OCI-LY3 (cell line): ENCODE measurements at regions not wholly inside any gene's neighbourhood (a gene's known extent, or its start where the extent isn't known, plus 50 kb on each side); places are given as distances from the start of the nearest gene placed in this dataset.

Source experiments
- EZH2phosphoT487 ChIP-seq: fragments of 200-600 bp; shearing (Covaris generic); IDR thresholded peaks from 2 replicates; pipeline ENCODE4 v1.6.1; 2018; ENCODE audit warnings: antibody characterized with exemption, mixed run types, low read depth
- TF ChIP-seq, protein P1 (sequence below): fragments of 200-600, 300-600 bp; sonication (generic); IDR thresholded peaks from 2 replicates; pipeline ENCODE4 v1.5.1; 2014; ENCODE audit warnings: antibody characterized with exemption, low read length, low read depth

DNA sequence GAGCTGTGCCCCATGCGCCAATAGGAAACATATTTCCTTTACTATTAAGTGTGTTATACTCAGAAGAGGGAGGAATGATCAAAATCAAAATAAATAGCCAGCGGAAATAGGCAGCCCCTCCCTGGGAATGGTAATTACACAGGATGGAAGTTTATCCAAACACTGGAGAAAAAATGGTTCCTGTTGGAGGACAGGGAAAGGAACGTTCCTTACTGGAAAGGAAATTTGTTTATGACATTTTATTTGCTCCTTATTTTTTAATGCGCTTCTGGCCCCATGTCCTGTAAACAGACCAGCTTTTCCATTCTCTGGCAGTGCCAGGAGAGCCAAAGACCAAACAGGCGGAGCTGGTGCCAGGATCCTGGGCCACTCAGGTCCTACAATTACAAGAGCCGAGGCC lies 273.7 kb downstream of the SOX9 start:
- TF ChIP-seq, protein P1, sequence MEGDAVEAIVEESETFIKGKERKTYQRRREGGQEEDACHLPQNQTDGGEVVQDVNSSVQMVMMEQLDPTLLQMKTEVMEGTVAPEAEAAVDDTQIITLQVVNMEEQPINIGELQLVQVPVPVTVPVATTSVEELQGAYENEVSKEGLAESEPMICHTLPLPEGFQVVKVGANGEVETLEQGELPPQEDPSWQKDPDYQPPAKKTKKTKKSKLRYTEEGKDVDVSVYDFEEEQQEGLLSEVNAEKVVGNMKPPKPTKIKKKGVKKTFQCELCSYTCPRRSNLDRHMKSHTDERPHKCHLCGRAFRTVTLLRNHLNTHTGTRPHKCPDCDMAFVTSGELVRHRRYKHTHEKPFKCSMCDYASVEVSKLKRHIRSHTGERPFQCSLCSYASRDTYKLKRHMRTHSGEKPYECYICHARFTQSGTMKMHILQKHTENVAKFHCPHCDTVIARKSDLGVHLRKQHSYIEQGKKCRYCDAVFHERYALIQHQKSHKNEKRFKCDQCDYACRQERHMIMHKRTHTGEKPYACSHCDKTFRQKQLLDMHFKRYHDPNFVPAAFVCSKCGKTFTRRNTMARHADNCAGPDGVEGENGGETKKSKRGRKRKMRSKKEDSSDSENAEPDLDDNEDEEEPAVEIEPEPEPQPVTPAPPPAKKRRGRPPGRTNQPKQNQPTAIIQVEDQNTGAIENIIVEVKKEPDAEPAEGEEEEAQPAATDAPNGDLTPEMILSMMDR = no peak
- TF ChIP-seq EZH2phosphoT487 = no peak
